AG04450 (cell line): ENCODE measurements at regions not wholly inside any gene's neighbourhood (a gene's known extent, or its start where the extent isn't known, plus 50 kb on each side); places are given as distances from the start of the nearest gene placed in this dataset.

Experiments used
- CTCF ChIA-PET: fragments of 300-600, 350-600 bp; formaldehyde crosslinking; extraction: SDS; loops from one replicate; lab custom pipeline; 2022; ENCODE audit warnings: antibody characterized with exemption, inconsistent platforms; lab: Charles Lee
- POLR2A ChIA-PET: fragments of 350-600 bp; formaldehyde crosslinking; extraction: SDS; loops from one replicate; lab custom pipeline; 2021; ENCODE audit warnings: antibody characterized with exemption, inconsistent platforms; lab: Yijun Ruan, JAX
- DNase-seq: peaks from one replicate; pipeline ENCODE4 v3.0.0-alpha.2; 2011; ENCODE audit warnings: low read depth, low spot score
- H3K27ac ChIP-seq: one replicate; pipeline ENCODE4 v1.5.1; 2012; ENCODE audit warnings: low read depth, low read length, control low read depth
- H3K27me3 ChIP-seq: one replicate; pipeline ENCODE4 v1.6.0; 2012; ENCODE audit warnings: low read length; ENCODE audit not compliant: control insufficient read depth, insufficient read depth
- H3K4me3 ChIP-seq: 2 replicates; pipeline ENCODE4 v1.5.1; 2011; ENCODE audit warnings: mild to moderate bottlenecking, low read depth, low read length, control low read depth
- H3K9me3 ChIP-seq: 2 replicates; pipeline ENCODE4 v1.5.1; 2012; ENCODE audit warnings: low read length; ENCODE audit not compliant: control insufficient read depth, insufficient read depth
- CTCF ChIP-seq: IDR thresholded peaks from 2 replicates; pipeline ENCODE4 v1.5.1; 2011; ENCODE audit warnings: low read depth, low read length, control low read depth, inconsistent platforms

DNA sequence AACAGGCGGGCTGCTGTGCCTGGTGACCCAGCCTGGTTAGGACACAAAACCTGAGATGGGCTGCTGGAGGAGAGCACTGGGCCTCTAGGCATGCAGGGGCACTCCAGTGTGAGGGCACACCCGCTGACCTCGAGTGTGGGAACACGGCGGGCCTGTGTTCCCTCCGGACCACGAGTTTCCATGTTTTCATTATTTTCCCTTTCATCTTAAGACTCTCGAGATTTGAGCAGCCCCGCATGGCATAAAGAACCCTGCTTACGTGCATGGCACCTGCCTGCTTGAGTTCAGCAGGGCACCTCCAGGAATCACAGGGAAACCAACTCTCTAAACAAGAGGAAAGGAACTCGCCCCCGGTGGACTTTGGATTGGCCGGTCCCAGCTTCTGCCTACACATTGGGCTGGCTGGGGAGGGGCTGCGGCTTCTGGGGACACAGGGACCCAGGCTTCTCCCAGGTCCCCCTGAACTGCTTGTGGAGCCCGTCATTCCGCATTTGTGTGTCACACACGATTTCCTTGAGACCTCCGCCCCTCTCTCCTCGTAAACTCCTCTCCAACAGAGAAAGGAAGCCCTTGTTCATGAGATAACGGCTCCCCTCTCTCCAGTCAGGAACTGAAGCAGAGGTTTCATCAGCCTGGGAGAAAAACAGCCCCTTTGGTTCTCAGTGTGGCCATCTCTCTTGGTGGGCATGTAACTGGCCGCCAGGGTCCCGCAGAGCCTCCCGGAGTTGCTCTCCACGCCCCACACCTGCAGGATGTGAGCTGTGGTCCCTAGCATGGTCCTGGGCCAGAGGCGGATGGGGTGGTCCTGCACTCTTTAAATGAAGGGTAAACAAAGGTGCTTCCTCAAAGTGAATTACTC, 181.8 kb downstream of the TTLL2 start:
- ChIA-PET POLR2A (no interaction called here), CTCF (no interaction called here)
- DNase-seq: no peak
- no peak overlapping the region for H3K4me3 ChIP-seq
- H3K9me3 ChIP-seq: peaks cover 85% of the 10 kb centered on the region
- no peak overlapping the region for H3K27ac ChIP-seq
- H3K27me3 ChIP-seq: no peaks in the 10 kb centered on the region
- TF ChIP-seq CTCF: no peak

- POLR2A ChIA-PET: no interaction called here
- peaks cover 85% of the 10 kb centered on the region for H3K9me3 ChIP-seq
- no peak overlapping the region for H3K27ac ChIP-seq
- H3K4me3 ChIP-seq: no peak overlapping the region
- CTCF ChIA-PET: no interaction called here
- no peak for TF ChIP-seq CTCF
- H3K27me3 ChIP-seq: no peaks in the 10 kb centered on the region
- no peak for DNase-seq
Observed at GRCh38 chr6:167507376-167507945, 182.6 kb downstream of the TTLL2 start.

DNA sequence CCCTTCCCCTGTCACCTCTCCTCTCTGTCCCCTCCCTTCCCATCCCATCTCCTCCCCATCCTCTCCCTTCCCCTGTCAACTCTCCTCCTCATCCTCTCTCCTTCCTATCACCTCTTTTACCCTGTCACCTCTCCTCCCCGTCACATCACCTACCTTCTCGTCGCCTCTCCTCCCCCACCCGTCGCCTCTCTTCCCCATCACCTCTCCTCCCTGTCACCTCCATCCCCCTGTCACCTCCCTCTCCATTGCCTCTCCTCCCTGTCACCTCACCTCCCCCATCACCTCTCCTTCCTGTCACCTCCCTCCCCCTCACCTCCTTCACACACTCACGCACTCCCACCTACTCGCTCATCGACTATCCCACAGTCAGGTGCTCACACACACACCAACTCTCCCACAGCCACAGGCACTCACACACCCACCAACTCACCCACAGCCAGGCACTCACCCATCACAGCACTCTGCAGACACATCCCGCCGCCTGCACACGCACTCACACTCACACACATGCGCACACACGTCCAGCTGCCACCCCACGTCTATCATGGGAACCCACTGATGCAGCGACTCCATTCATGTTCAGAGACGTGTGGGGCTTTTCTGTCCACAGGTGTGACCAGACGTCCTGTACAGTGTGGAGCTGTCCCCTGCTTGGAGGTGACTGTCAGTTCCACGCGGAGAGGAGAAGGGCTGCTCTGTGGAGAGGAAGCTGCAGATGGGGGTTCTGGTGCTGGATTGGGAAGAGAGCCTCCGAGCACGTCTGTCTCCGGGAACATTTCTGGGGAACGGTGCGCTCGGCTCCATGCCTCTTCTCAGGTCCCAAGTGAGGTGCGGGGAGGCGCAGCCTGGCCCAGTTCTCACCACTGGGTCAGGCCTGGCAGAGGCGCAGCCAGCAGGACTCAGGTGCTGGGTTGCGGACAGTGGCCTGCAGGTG, 184.3 kb downstream of the TTLL2 start:
- DNase-seq: no peak
- CTCF ChIA-PET: no interaction called here

DNA sequence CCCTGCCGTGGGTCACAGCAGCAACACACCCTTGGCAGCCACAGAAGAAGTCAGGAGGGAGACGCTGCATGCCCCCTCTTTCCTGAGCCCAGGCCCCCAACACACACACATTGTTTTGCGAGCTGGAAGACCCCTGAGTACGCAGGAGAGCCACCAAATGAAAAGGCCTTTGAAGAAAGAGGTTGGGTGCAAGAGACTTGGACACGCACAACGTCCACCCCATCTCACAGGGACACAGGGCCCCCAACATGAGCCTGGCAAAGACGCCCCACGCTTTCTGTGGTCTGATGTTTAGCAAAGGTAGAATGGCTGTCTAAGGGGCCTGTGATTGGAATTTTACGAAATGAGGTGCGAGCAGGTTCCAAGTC, 185.0 kb downstream of the TTLL2 start:
- H3K27me3 ChIP-seq: no peaks in the 10 kb centered on the region
- DNase-seq: no peak
- H3K9me3 ChIP-seq: peaks cover 72% of the 10 kb centered on the region
- ChIA-PET CTCF (no interaction called here), POLR2A (no interaction called here)
- no peak for TF ChIP-seq CTCF
- no peak overlapping the region for H3K27ac ChIP-seq
- H3K4me3 ChIP-seq: no peak overlapping the region

More for the DNA sequence above, 184.3 kb downstream of the TTLL2 start:
- peaks cover 75% of the 10 kb centered on the region for H3K9me3 ChIP-seq
- no peaks in the 10 kb centered on the region for H3K27me3 ChIP-seq
- POLR2A ChIA-PET: no interaction called here
- no peak overlapping the region for H3K27ac ChIP-seq
- H3K4me3 ChIP-seq: no peak overlapping the region
- no peak for TF ChIP-seq CTCF
